GM21515 (cell line): ENCODE measurements at regions not wholly inside any gene's neighbourhood (a gene's known extent, or its start where the extent isn't known, plus 50 kb on each side); places are given as distances from the start of the nearest gene placed in this dataset.

Experiments
- ATAC-seq: cut with Tn5 transposase; IDR thresholded peaks from one replicate; pipeline ENCODE4 v1.9.1; 2021; ENCODE audit not compliant: unreplicated experiment

GRCh38 chr14:98607341-98607910 is 664.6 kb downstream of the BCL11B start:
- no peak for ATAC-seq

- ATAC-seq, result no peak
Observed at GRCh38 chr14:98608071-98609060, 663.6 kb downstream of the BCL11B start.

GRCh38 chr14:98612434-98613200 is 659.4 kb downstream of the BCL11B start:
- ATAC-seq, result no peak

GRCh38 chr14:98614741-98615140 is 657.3 kb downstream of the BCL11B start:
- no peak for ATAC-seq

GRCh38 chr14:98622208-98623051 is 649.6 kb downstream of the BCL11B start:
- no peak for ATAC-seq

GRCh38 chr14:98623788-98624415 is 648.1 kb downstream of the BCL11B start:
- no peak for ATAC-seq

- ATAC-seq, result no peak
Observed at GRCh38 chr14:98633380-98633779, 638.6 kb downstream of the BCL11B start.

GRCh38 chr14:98634043-98634820 is 637.8 kb downstream of the BCL11B start:
- no peak for ATAC-seq

- no peak for ATAC-seq
Observed at GRCh38 chr14:98638366-98638765, 633.6 kb downstream of the BCL11B start.

GRCh38 chr14:98647754-98648153 is 624.2 kb downstream of the BCL11B start:
- no peak for ATAC-seq

GRCh38 chr14:98651037-98651436 is 621.0 kb downstream of the BCL11B start:
- ATAC-seq, result no peak

- ATAC-seq, result no peak
Observed at GRCh38 chr14:98665007-98665406, 607.0 kb downstream of the BCL11B start.

GRCh38 chr14:98666545-98666944 is 605.5 kb downstream of the BCL11B start:
- no peak for ATAC-seq

- ATAC-seq, result no peak
Observed at GRCh38 chr14:98682033-98682432, 590.0 kb downstream of the BCL11B start.

GRCh38 chr14:98682726-98683125 is 589.3 kb downstream of the BCL11B start:
- no peak for ATAC-seq

GRCh38 chr14:98684468-98684867 is 587.5 kb downstream of the BCL11B start:
- no peak for ATAC-seq

- ATAC-seq, result no peak
Observed at GRCh38 chr14:98685725-98686124, 586.3 kb downstream of the BCL11B start.

GRCh38 chr14:98688446-98688845 is 583.6 kb downstream of the BCL11B start:
- no peak for ATAC-seq

GRCh38 chr14:98689951-98690350 is 582.0 kb downstream of the BCL11B start:
- ATAC-seq, result no peak
